IMR-90 (cell line): ENCODE measurements at regions not wholly inside any gene's neighbourhood (a gene's known extent, or its start where the extent isn't known, plus 50 kb on each side); places are given as distances from the start of the nearest gene placed in this dataset.

ENCODE experiments used
- CTCF ChIP-seq: conservative IDR thresholded peaks from 2 replicates; pipeline ENCODE4 v1.5.1; 2012; ENCODE audit warnings: mild to moderate bottlenecking, low read depth, low read length, improper control_type of control experiment
- NFE2L2 ChIP-seq: fragments of 150-350 bp; IDR thresholded peaks from 2 replicates; pipeline ENCODE4 v1.6.1; 2016; ENCODE audit warnings: low read depth, mild to moderate bottlenecking, low read length
- POLR2A ChIP-seq: IDR thresholded peaks from 2 replicates; pipeline ENCODE4 v1.6.1; 2012; ENCODE audit warnings: mild to moderate bottlenecking, low read depth, low read length
- RAD21 ChIP-seq: IDR thresholded peaks from 2 replicates; pipeline ENCODE4 v1.6.1; 2012; ENCODE audit warnings: low read length, improper control_type of control experiment

- TF ChIP-seq NFE2L2 (no peak), CTCF (no peak), POLR2A (no peak), RAD21 (no peak)
These were observed 61.6 kb downstream of the RGS12 start for GRCh38 chr4:3354455-3354811.
